ENCODE measurements at regions not wholly inside any gene's neighbourhood (a gene's known extent, or its start where the extent isn't known, plus 50 kb on each side); places are given as distances from the start of the nearest gene placed in this dataset.
"Not testable (repeated sequence)": the region's sequence is repeated elsewhere in the genome, so short reads cannot be mapped to it uniquely, and the experiment has no call there.

- DNase-seq (ENCODE audit: low read depth) = no peak
These were observed 878.2 kb upstream of the MBL2 start for GRCh38 chr10:53650794-53651193.

GRCh38 chr10:53647221-53647620 lies 874.6 kb upstream of the MBL2 start:
- DNase-seq (ENCODE audit: low read depth) = not testable (repeated sequence)

DNA sequence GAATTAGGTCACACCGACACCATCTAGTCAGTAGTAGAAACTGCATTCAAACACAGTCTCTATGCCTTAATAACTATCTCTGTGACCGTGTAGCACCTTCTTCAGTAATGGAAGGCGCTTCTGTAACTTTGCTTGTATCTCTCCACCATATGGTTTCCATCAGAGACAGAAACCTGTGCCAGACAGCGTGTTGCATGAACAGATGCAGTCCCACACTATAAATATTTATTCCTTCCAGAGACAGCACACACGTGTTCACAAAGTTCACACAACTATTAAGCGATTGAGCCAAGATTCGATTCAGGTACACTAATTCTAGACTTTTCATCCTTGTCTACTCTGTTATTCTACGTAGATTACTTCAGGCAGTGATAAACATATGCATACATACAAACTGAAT lies 873.9 kb upstream of the MBL2 start:
- DNase-seq (ENCODE audit: low read depth) = no peak

- no peak for DNase-seq (ENCODE audit: low read depth)
These were observed 873.4 kb upstream of the MBL2 start for GRCh38 chr10:53645951-53646350.

DNA sequence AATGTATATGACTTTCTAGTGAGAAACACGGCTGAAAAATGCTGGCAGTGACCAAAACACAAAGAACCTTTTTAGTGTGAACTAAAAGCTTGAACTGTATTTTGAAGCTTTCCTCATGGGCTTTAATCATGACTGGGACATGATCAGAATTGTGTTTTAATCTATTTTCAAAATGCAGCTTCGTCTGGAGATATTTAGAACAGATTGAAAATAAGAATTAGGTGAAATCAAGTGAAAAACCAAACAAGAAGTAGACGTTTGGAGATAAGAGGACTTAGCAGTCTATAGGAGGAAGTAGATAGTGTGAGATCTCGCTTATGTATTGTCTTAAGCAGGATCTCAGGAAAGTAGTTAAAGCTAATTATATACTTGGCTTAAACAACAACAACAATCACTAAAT lies 865.4 kb upstream of the MBL2 start:
- DNase-seq (ENCODE audit: low read depth) = no peak

DNA sequence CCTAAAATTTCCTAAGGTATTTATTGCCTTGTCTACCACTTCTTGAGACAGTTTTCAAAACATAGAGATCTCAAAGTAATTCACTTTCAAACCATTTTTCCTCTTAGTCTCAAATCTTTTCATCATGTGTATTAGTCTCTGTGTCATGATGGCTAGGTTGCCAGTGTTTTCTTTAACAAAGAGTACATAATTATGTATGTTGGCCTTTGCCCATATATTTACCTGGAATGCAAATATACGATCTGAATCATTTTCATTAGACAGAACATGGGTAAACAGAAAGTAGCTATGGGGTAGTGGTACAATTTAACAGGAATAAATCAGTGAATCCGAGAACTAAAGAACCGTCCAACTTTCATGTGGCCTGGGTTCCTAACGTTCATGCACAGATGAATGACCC lies 852.1 kb upstream of the MBL2 start:
- DNase-seq (ENCODE audit: low read depth) = no peak

GRCh38 chr10:53622201-53622600 lies 849.6 kb upstream of the MBL2 start:
- DNase-seq (ENCODE audit: low read depth) = no peak

DNA sequence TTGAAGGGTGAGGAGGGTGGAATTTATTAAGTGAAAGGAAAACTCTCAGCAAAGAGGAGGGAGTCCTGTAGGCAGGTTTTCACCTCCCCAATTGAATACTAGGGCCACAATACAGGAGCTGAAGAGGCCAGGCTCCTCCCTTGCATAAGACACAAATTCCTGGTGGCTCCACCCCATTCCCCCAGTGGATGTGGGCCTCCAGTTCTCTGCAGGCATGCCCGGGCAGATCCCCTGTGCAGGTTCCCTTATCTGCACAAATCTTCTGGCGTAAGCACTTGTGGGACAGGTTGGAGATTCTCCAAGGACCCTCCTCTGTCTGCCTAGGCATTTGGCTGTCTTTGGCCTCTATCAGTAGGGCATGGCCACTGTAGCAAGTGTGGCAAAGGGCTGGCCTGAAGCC lies 847.1 kb upstream of the MBL2 start:
- DNase-seq (ENCODE audit: low read depth) = no peak

GRCh38 chr10:53607691-53608090 lies 835.1 kb upstream of the MBL2 start:
- DNase-seq (ENCODE audit: low read depth) = no peak

GRCh38 chr10:53606981-53607380 lies 834.4 kb upstream of the MBL2 start:
- DNase-seq (ENCODE audit: low read depth) = no peak

DNA sequence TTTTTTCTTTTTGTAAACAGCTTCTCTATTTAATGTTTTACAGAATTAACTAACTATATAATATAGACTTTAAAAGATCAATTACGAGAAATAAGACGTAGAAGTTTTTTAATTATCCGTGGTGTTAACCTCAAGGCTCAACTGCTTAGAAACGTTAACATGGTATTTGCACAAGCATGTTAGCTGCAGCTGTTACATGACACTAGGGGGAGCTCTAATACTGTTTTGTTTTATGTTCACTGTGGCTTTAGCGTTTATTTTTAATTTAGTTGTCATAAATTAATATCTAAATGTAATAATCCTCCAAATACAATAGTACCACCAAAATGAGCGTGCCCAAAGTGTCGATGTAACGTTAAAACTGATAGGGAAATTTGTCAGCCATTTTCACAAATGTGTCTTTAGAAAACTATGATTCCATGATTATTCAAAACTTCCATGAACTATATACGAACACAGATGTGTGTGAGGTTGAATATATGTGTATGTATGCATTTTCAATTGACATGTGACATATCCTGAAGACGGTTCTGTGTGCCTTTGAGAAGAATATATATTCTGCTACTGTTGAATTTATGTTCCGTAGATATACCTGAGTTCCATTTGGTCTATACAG lies 828.8 kb upstream of the MBL2 start:
- no peak for DNase-seq (ENCODE audit: low read depth)

- no peak for DNase-seq (ENCODE audit: low read depth)
These were observed 826.3 kb upstream of the MBL2 start for GRCh38 chr10:53598914-53599313.

GRCh38 chr10:53597835-53598251 lies 825.3 kb upstream of the MBL2 start:
- DNase-seq (ENCODE audit: low read depth) = no peak

DNA sequence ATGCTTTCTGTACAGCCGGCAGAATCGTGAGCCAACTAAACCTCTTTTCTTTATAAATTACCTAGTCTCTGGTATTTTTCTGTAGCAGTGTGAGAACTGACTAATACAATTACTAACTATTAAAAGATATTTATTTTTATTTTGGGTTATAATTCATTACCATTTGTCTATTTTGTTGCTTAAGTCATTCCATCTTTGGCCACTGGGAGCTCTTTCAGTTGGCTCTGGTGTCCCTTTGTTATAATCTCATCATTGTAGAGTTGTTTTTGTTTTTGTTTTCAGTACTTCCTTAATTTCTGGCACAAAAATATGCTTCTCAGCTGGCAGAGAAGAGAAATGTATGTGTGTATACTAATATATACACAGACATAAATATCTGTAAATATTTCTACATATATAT lies 807.9 kb upstream of the MBL2 start:
- DNase-seq (ENCODE audit: low read depth) = no peak

GRCh38 chr10:53579773-53580172 lies 807.2 kb upstream of the MBL2 start:
- no peak for DNase-seq (ENCODE audit: low read depth)

GRCh38 chr10:53574024-53574423 lies 801.4 kb upstream of the MBL2 start:
- no peak for DNase-seq (ENCODE audit: low read depth)

DNA sequence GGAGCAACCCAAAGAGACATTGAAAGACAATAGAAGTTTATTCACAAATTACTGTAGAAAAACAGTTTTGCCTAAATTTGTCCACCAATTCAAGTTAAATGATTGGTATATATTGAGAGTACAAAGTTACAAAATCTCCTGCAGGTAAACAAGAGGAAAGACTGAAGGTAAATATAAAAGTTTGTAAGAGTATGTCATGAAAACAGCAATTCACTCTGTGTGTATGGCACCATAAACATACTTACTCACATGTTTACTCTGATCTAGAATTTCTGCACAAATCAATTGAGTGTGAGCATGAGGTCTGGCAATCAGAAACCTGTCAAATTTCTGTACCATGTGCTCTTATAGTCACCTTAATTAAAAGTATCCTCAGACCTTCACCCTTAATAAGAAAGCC lies 800.9 kb upstream of the MBL2 start:
- no peak for DNase-seq (ENCODE audit: low read depth)

DNA sequence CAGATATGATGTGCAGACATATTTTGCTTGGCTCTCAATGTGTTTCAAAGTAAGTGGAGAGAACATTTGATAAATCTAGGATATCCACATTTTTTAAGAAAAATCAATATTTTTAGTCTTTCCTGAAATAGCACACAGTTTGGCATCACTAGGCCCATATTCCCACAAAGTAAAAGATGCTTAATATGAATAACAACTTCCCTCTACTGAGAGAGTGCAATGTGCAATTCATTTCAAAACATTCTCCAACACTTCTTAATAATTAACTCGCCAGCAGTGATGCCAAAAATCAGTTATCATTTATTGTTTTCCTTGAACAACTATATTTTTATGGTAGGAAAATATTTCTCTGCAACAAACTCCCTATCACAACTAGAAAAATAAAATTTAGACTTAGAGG lies 800.2 kb upstream of the MBL2 start:
- no peak for DNase-seq (ENCODE audit: low read depth)

DNA sequence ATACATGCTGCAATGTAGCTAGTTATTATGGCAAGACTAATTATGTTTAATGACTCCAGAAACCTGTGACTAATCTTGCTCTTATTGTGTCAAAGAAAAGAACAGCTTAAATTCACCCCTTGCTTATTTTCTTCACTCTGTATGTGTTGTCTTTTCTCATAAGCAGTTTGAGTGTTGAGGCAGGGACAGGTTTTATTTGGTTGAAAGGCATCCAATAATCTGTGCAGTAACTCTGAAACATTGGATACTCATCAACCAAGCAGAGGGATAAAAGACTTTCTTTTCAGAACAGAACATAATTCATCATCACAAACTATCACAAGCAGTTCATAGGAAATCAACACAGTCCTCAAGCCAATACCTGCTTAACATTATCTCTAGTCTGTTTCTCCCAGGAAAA lies 797.6 kb upstream of the MBL2 start:
- DNase-seq (ENCODE audit: low read depth) = no peak

- no peak for DNase-seq (ENCODE audit: low read depth)
These were observed 796.9 kb upstream of the MBL2 start for GRCh38 chr10:53569455-53569854.

GRCh38 chr10:53548664-53549063 lies 776.1 kb upstream of the MBL2 start:
- no peak for DNase-seq (ENCODE audit: low read depth)

GRCh38 chr10:53547364-53547763 lies 774.8 kb upstream of the MBL2 start:
- DNase-seq (ENCODE audit: low read depth) = no peak

- DNase-seq (ENCODE audit: low read depth) = no peak
These were observed 770.8 kb upstream of the MBL2 start for GRCh38 chr10:53543410-53543809.

- DNase-seq (ENCODE audit: low read depth) = no peak
These were observed 764.9 kb upstream of the MBL2 start for GRCh38 chr10:53537508-53537907.

- no peak for DNase-seq (ENCODE audit: low read depth)
These were observed 763.7 kb upstream of the MBL2 start for GRCh38 chr10:53536322-53536721.
